ENCODE measurements at regions not wholly inside any gene's neighbourhood (a gene's known extent, or its start where the extent isn't known, plus 50 kb on each side); places are given as distances from the start of the nearest gene placed in this dataset.

DNA sequence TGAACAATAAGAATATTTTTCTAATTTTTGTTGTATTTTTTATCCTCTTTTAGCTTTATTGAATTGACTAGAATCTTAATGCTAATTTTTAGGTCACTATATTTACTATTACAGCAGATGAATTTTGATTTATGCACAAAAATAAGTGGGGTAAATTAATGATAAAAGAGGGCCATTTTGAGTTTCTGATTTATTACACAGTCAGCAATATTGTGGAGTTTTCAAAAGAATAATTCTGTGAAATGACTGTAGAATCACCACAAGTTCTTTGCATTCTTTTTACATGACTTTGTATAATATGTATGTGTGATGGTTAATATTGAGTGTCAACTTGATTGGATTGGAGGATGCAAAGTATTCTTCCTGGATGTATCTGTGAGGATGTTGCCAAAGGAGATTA lies 812.4 kb upstream of the DPPA4 start:
- Histone ChIP-seq H3K27ac (ENCODE audit: insufficient read length, low read depth, low read length) (no peak overlapping the region), H2AFZ (ENCODE audit: low read length) (no peak overlapping the region), H2BK15ac (ENCODE audit: low read depth, low read length) (no peak overlapping the region), H2BK20ac (ENCODE audit: low read depth, low read length, poor library complexity, severe bottlenecking) (no peak overlapping the region), H4K5ac (ENCODE audit: insufficient read length, low read depth, low read length) (no peak overlapping the region), H2BK5ac (ENCODE audit: insufficient read length, low read length) (no peak overlapping the region), H3K56ac (ENCODE audit: insufficient read length, low read depth, low read length) (no peak overlapping the region), H2BK12ac (ENCODE audit: insufficient read length, low read depth, low read length) (no peak overlapping the region), H3K14ac (ENCODE audit: insufficient read depth, low read length) (no peak overlapping the region), H3K27me3 (ENCODE audit: insufficient read depth, low read length) (no peaks in the 10 kb centered on the region), H4K20me1 (ENCODE audit: control insufficient read depth, insufficient read depth, insufficient read length) (no peaks in the 10 kb centered on the region), H3K4me2 (ENCODE audit: insufficient read depth, insufficient read length, low read length) (no peak overlapping the region), H3T11ph (ENCODE audit: low read length) (no peak overlapping the region), H2BK120ac (ENCODE audit: low read depth, low read length, poor library complexity, severe bottlenecking) (no peak overlapping the region), H3K79me1 (ENCODE audit: insufficient read depth, low read depth, low read length, poor library complexity, severe bottlenecking) (no peaks in the 10 kb centered on the region), H3K9ac (ENCODE audit: extremely low read depth, insufficient read length, low read length) (no peak overlapping the region), H4K8ac (replicated peaks; ENCODE audit: insufficient read length, low read depth, low read length) (no peak overlapping the region), H3K23ac (ENCODE audit: insufficient read length, low read depth, low read length) (no peak overlapping the region), H3K23me2 (ENCODE audit: insufficient read length, low read depth, low read length, poor library complexity, severe bottlenecking) (no peaks in the 10 kb centered on the region), H3K79me2 (ENCODE audit: insufficient read depth, low read length) (no peaks in the 10 kb centered on the region), H3K18ac (ENCODE audit: insufficient read length, low read depth, low read length) (no peak overlapping the region), H4K91ac (ENCODE audit: insufficient read length, low read depth, low read length) (no peak overlapping the region), H3K4me1 (ENCODE audit: insufficient read depth, low read length) (no peaks in the 10 kb centered on the region), H2AK5ac (ENCODE audit: insufficient read length, low read length) (no peak overlapping the region), H3K9me3 (ENCODE audit: control insufficient read depth, low read depth, low read length) (no peaks in the 10 kb centered on the region), H3K4ac (ENCODE audit: low read depth, low read length) (no peak overlapping the region)
- Mint-ChIP-seq H3K27ac (no peak overlapping the region), H3K9me3 (peaks cover 0 to 8% of the 10 kb centered on the region in 2 experiments; a peak in 2 of 5 replicates), H3K36me3 (ENCODE audit: insufficient read depth in 1 of 3, low read depth in 3 of 3) (no peaks in the 10 kb centered on the region), H3K4me3 (no peak overlapping the region), H3K4me1 (peaks cover 3 to 6% of the 10 kb centered on the region in 2 experiments), H3K27me3 (ENCODE audit: low read depth) (no peaks in the 10 kb centered on the region)
- DNase-seq, result no peak
- TF ChIP-seq, protein P1, sequence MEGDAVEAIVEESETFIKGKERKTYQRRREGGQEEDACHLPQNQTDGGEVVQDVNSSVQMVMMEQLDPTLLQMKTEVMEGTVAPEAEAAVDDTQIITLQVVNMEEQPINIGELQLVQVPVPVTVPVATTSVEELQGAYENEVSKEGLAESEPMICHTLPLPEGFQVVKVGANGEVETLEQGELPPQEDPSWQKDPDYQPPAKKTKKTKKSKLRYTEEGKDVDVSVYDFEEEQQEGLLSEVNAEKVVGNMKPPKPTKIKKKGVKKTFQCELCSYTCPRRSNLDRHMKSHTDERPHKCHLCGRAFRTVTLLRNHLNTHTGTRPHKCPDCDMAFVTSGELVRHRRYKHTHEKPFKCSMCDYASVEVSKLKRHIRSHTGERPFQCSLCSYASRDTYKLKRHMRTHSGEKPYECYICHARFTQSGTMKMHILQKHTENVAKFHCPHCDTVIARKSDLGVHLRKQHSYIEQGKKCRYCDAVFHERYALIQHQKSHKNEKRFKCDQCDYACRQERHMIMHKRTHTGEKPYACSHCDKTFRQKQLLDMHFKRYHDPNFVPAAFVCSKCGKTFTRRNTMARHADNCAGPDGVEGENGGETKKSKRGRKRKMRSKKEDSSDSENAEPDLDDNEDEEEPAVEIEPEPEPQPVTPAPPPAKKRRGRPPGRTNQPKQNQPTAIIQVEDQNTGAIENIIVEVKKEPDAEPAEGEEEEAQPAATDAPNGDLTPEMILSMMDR (conservative IDR thresholded peaks at IDR 0.05), result no peak

Measured in H9 (cell line).